ENCODE measurements at regions not wholly inside any gene's neighbourhood (a gene's known extent, or its start where the extent isn't known, plus 50 kb on each side); places are given as distances from the start of the nearest gene placed in this dataset.
"Not testable (repeated sequence)": the region's sequence is repeated elsewhere in the genome, so short reads cannot be mapped to it uniquely, and the experiment has no call there.

GRCh38 chr4:38442073-38442788, 221.8 kb upstream of the KLF3 start:
- no peak for DNase-seq

GRCh38 chr4:38449506-38450174, 214.4 kb upstream of the KLF3 start:
- DNase-seq: no peak

DNA sequence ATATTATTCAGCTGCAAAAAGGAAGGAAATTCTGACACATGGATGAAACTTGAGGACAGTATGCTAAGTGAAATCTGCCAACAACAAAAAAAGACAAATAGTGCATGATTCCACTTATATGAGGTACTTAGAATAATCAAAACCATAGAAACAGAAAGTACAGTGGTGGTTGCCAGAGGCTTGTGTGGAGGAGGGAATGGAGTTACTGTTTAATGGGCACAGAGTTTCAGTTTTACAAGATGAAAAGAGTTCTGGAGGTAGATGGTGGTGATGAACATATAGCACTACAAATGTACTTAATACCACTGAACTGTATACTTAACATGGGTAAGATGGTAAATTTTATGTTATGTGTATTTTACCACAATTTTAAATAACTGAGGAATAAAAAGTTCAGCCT, 212.0 kb upstream of the KLF3 start:
- DNase-seq: no peak

GRCh38 chr4:38452542-38452941, 211.5 kb upstream of the KLF3 start:
- DNase-seq: no peak

- DNase-seq: no peak
These were observed 210.6 kb upstream of the KLF3 start for GRCh38 chr4:38453253-38453881.

DNA sequence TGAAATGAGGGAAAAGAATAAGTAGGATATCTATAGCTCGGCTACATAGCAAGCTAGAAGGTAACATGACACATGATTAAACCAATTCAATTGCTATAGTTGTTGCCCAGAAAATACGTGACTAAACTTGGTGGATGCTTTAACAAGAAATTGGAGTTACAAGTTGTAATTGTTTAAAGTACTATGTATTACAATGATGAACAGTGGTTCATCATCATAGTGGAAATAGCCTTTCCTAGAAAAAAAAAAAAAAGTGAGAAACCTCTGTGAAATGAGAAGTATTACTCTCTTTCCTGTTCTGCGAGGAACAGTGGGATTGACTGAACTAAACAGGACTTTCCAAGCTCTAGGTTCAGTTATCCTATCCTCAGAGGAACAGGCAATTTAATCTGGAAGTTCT, 209.7 kb upstream of the KLF3 start:
- no peak for DNase-seq

GRCh38 chr4:38455092-38455862, 208.7 kb upstream of the KLF3 start:
- no peak for DNase-seq

- DNase-seq: no peak
These were observed 207.9 kb upstream of the KLF3 start for GRCh38 chr4:38456096-38456495.

GRCh38 chr4:38461342-38461741, 202.7 kb upstream of the KLF3 start:
- DNase-seq: no peak

GRCh38 chr4:38462367-38463055, 201.5 kb upstream of the KLF3 start:
- DNase-seq: no peak

DNA sequence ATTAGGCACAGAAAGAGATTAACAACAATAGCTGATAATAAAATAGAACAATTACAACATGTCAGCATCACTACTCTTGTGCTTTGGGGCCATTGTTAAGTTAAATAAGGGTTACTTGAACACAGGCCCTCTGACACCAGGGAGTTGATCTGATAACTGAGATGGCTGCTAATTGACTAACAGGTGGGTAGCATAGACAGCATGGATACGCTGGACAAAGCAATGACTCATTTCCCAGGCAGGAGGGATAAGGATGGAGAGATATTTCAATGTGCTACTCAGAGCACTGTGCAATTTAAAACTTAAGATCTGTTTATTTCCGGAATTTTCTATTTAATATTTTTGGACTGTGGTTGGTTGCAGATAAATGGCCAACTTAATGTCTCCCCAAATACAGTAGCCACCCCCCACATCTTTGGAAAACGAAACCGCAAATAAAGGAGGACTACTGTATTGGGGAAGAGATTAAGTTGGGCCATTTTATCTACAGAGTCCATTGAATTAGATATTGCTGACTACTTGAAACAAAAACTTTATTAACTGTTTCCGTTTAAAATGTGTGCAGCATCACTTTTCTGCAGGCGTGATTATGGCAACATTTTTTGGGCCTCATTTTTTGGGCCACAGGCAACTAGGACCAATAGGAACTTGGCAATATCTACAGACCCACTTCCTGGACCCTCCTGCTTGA, 200.6 kb upstream of the KLF3 start:
- no peak for DNase-seq

- DNase-seq: no peak
These were observed 199.7 kb upstream of the KLF3 start for GRCh38 chr4:38464328-38464727.

DNA sequence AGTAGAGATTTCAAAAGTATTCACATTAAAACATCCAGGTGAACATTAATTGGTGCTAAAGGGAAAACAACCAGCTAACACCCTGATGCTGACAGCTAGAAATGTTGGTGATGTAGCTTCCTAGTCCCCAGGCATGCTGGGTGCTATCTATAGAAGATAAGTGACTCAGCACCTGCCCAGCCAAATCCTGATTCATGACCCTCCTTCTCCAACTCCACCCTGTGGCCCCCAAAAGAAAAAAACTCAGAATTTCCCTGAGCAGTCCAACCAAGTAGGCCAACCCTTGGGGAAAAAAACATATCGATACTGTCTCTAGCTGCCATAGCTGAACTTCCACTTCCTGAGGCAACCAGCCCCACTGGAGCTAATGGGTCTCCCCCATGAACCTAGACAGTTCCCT, 197.6 kb upstream of the KLF3 start:
- DNase-seq: no peak

DNA sequence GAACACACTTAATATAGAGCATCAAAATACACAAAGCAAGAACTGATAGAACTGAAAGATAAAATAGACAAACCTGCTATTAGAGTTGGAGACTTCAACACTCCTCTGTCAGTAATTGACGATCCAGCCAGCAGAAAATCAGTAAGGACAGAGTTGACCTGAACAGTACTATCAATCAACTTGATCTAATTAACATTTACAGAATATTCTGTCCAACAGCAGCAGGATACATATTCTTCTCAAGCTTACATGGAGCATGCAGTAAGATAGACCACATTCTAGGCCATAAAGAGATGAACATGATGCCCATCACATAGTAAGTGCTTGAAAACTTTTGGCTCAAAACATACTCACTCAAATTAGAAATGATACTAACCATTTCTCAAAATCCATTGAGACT, 196.7 kb upstream of the KLF3 start:
- DNase-seq: no peak

- DNase-seq: no peak
These were observed 195.6 kb upstream of the KLF3 start for GRCh38 chr4:38468339-38468866.

DNA sequence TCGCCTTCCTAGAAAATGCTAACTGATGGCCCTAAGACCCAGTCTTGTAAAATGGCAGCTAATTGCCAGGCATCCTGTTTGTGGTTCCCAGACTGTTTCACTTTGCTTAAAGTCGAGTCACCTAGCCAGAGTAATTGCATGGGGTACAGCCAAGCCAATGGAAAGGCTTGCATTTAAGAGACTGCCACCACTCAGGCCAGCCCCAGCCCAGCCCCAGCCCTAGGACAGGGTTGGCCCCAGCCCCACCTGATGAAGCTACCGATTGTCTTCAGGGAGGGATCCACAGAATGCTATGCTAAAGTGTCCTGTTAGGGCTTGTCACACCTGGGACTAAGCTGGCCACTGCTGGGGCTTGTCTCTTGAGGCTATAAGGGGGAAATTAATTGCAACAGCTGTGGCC, 194.6 kb upstream of the KLF3 start:
- DNase-seq: no peak

DNA sequence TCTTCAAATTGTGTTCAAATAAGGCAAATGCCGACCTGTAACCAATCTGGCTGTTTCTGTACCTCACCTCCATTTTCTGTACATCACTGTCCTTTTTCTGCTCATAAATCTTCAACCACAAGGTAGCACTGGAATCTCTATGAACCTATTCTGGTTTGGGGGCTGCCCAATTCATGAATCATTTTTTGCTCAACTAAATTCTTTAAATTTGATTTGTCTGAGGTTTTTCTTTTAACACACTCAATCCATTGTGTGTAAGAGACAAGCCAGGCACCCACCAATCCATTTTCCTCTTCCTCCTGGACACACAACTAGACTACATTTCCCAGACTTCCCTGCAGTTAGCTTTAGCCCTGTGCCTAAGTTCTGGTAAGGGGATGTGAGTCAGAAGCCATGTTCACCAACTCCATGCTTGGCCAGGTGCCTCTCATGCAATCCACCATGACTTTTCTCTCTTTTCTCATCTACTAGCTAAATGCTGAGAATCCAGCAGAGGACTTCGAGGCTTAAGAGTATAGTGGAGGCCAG, 193.2 kb upstream of the KLF3 start:
- no peak for DNase-seq

DNA sequence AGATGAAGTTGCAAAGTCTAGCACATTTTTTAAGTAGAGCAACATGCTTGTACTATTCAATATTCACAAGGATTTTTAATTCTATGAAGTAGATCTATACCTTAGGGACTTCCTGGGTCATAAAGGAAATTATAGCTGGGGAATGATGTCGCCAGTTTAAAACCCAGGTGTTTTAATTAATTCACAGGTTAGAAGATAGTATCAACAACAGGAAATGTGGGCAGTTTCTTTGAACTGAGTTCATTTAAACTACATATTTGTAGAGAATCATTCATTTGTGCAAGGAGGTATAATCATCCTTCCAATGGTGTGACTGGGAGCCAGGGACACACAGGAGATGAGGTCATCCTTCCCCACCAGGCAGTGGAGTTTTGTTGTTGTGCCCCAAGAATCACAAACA, 181.3 kb upstream of the KLF3 start:
- no peak for DNase-seq

GRCh38 chr4:38483628-38484027, 180.4 kb upstream of the KLF3 start:
- not testable (repeated sequence) for DNase-seq

- peak; percentile 96 for DNase-seq
These were observed 174.8 kb upstream of the KLF3 start for GRCh38 chr4:38489011-38489861.

Measured in eye (tissue), 1 donor.